ENCODE measurements at regions not wholly inside any gene's neighbourhood (a gene's known extent, or its start where the extent isn't known, plus 50 kb on each side); places are given as distances from the start of the nearest gene placed in this dataset.

DNA sequence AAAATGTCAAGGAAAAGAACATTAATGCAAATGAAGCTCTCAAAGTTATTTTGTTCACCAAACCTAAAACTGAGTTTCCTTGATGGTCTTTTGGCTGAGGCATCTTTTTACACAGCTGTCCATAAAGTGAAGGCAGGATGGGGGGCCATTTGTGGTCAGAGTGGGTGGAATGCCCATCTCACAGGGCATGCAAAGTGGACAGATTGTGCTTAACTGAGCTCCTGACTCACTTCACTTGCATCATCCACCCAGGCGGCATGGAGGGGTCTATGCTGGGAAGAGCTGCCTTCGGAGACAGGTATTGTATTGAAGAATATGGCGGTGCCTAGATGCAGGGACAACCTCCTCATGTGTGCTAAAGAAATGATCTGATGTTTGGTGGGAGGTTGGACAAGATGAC lies 905.3 kb downstream of the KCNMA1 start:
- FAIRE-seq = no peak
- Histone ChIP-seq H3K36me3 (ENCODE audit: control insufficient read depth in 2 of 4, insufficient read depth in 4 of 4, low read length in 3 of 4) (no peaks in the 10 kb centered on the region), H3K56ac (replicated peaks; ENCODE audit: insufficient read length, low read depth, low read length) (no peak overlapping the region), H3K23me2 (ENCODE audit: low read depth, low read length) (no peaks in the 10 kb centered on the region), H2BK12ac (ENCODE audit: low read depth, low read length) (no peak overlapping the region), H4K20me1 (replicated peaks in 1 of 2; ENCODE audit: control insufficient read depth in 1 of 2, insufficient read depth in 2 of 2, low read length in 2 of 2) (no peaks in the 10 kb centered on the region), H3K27me3 (replicated peaks in 1 of 4; ENCODE audit: control insufficient read depth in 3 of 4, extremely low read depth in 1 of 4, insufficient read depth in 3 of 4, low read length in 3 of 4) (no peaks in the 10 kb centered on the region), H4K91ac (replicated peaks; ENCODE audit: insufficient read length, low read length) (no peak overlapping the region), H3K4ac (replicated peaks; ENCODE audit: insufficient read length, low read depth, low read length) (no peak overlapping the region), H3K9me3 (ENCODE audit: insufficient read depth in 2 of 2, low read depth in 1 of 2, low read length in 1 of 2) (peaks cover 2 to 6% of the 10 kb centered on the region in 2 experiments; a peak in 1 of 4 replicates), H2AFZ (ENCODE audit: low read length) (no peak overlapping the region), H3K79me2 (ENCODE audit: control insufficient read depth in 1 of 2, insufficient read depth in 2 of 2, low read length in 2 of 2) (no peaks in the 10 kb centered on the region), H3K14ac (ENCODE audit: insufficient read length) (no peak overlapping the region), H2BK5ac (ENCODE audit: low read depth, low read length) (no peak overlapping the region), H4K8ac (ENCODE audit: extremely low read depth, insufficient read depth, low read length) (no peak overlapping the region), H3K18ac (ENCODE audit: extremely low read depth, low read length) (no peak overlapping the region), H3K4me2 (ENCODE audit: insufficient read depth in 1 of 2, low read depth in 2 of 2, low read length in 2 of 2) (no peak overlapping the region), H2BK15ac (ENCODE audit: low read length) (no peak overlapping the region), H3K23ac (ENCODE audit: insufficient read length) (no peak overlapping the region), H3K4me1 (replicated peaks in 1 of 4; ENCODE audit: control insufficient read depth in 3 of 4, insufficient read depth in 4 of 4, low read length in 3 of 4) (no peaks in the 10 kb centered on the region), H3K9ac (replicated peaks in 1 of 4; ENCODE audit: extremely low read depth in 1 of 4, low read depth in 3 of 4, low read length in 3 of 4) (no peak overlapping the region), H3K79me1 (ENCODE audit: low read depth, low read length) (no peaks in the 10 kb centered on the region), H2AK5ac (ENCODE audit: low read depth, low read length) (no peak overlapping the region), H2BK20ac (ENCODE audit: low read length) (no peak overlapping the region), H2BK120ac (replicated peaks; ENCODE audit: low read depth, low read length) (no peak overlapping the region), H4K5ac (ENCODE audit: insufficient read length, low read depth, low read length) (no peak overlapping the region), H3K27ac (ENCODE audit: low read depth, low read length) (no peak overlapping the region), H3K4me3 (ENCODE audit: extremely low read depth in 1 of 4, insufficient read depth in 2 of 4, low read depth in 3 of 4, low read length in 4 of 4) (no peak overlapping the region)
- TF ChIP-seq RFX5 (IDR thresholded peaks at IDR 0.05; ENCODE audit: borderline replicate concordance, low read depth, low read length) (no peak), SP4 (IDR thresholded peaks at IDR 0.05; ENCODE audit: low read length) (no peak), CEBPB (IDR thresholded peaks at IDR 0.05; ENCODE audit: low read depth, low read length) (no peak), YY1 (IDR thresholded peaks at IDR 0.05; ENCODE audit: low read depth, low read length) (no peak), HDAC2 (IDR thresholded peaks at IDR 0.05; ENCODE audit: borderline replicate concordance in 1 of 2, low read depth in 2 of 2, low read length in 2 of 2) (no peak), SRF (IDR thresholded peaks at IDR 0.05; ENCODE audit: low read depth, low read length) (no peak), CHD1 (IDR thresholded peaks at IDR 0.05; ENCODE audit: low read depth, low read length) (no peak), FOSL1 (IDR thresholded peaks at IDR 0.05; ENCODE audit: insufficient read depth, low read depth, low read length) (no peak)
- CTCF ChIA-PET (ENCODE audit: partially characterized antibody) = no interaction called here
- 93% methylated on average over 3 of the region's 3 CpGs; no CpG with 5 or more reads in 1 of the 2 experiments for WGBS, 2 experiments (ENCODE audit: extremely low coverage in 1 of 2, insufficient coverage in 1 of 2, insufficient read length in 1 of 2, insufficient replicate concordance in 2 of 2, low coverage in 1 of 2, low lambda C conversion rate in 2 of 2, missing lambda C conversion rate in 1 of 2)
- POLR2A ChIA-PET (ENCODE audit: partially characterized antibody) = no interaction called here
- DNase-seq (ENCODE audit: low read depth in 1 of 2, low spot score in 2 of 2) = no peak
